GM04504 (cell line): ENCODE measurements at regions not wholly inside any gene's neighbourhood (a gene's known extent, or its start where the extent isn't known, plus 50 kb on each side); places are given as distances from the start of the nearest gene placed in this dataset.

Experiments
- DNase-seq: peaks from one replicate; pipeline ENCODE4 v3.0.0-alpha.2; 2012; ENCODE audit warnings: low read depth

GRCh38 chr2:118274841-118275510 lies 186.7 kb downstream of the INSIG2 start:
- no peak for DNase-seq

DNA sequence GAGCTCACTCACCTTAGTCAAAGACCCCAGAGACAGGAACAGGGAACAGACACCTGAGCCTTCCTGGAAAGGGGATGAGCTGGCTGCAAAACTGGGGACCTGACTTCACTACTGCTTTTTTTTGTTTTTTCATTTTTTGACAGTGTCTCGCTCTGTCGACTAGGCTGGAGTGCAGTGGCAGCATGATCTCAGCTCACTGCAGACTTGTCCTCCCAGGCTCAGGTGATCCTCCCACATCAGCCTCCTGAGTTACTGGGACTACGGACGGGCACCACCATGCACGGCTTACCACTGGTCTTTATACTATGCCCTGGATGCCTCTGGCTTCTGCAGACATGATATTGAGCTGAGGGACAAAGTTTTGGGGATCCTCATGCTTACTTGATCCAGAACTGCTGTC lies 184.1 kb downstream of the INSIG2 start:
- DNase-seq, result no peak

DNA sequence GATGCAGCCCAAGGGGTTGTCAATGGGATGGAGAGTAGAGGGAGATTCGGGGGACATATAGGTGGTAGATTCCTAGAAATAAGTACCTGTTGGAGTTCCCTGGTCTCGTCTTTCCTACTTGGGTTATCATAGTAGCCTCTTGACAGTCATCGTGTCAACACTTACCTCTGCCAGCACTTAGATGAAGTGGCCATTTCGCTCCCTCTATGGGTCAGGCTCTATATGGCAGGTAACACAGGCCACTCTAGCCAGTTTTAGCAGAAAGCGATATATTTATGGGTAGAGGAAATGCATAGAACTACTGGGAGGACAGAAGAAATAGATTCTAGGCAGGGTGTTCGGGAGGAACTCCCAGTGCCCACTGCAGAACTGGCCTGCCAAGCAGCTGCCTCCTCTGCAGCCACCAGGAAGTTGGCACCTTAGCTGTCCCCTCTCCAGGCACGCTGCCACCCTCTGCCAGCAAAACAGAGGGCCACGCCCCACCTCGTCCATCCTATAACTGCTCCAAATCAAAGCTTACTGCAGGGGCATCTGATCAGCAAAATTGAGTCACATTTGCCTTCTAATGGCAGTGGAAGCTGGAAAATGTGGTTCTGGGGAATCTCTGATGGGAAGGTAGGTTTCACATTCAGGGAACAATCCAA lies 181.3 kb downstream of the INSIG2 start:
- DNase-seq, result no peak

DNA sequence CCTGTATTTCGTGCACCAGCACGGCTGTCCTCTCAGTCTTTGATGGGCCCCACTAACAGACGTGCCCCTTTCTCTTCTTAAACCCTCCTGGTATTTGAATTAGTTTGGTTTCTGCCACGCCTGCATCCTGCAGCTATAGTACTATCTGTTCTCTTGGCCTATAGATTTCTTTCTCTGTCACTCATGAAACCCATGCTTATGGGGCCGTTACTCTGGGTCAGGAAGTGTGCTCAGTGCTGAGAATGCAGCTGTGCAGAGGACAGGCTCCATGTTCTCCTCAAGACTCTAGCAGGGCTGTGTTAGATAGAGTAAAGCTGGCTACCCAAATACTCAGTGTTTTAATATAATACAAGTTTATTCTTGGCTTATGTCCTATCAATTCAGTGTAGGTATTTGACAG lies 180.0 kb downstream of the INSIG2 start:
- no peak for DNase-seq

DNA sequence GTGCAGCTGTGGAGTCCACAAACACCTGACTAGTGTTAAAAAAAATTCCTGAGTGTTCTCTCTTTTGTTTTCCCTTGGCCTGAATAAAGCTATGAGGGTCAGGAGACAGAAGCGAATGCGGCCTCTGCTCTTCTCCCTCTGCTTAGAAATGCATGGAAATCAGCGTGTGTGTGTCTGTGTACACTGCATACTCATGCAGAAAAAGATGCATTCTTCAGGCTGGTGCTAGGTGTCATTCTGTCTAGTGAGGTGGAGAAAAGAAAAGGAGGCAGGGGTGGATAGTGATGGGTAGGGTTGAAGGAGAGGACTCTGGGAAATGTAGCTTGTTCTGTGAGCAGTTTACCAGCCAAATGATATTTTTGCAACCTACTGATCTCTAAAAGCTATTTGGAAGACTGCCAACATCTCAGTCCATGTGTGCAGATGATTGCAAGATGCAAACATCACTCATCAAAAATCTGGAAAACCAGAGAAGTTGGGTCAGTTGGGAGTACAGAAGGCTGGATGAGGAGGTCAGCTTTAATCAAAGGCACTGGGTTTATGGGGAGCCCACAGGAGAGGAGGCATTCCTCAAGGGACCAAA lies 177.7 kb downstream of the INSIG2 start:
- DNase-seq, result no peak

- DNase-seq, result no peak
Observed at GRCh38 chr2:118264232-118264990, 176.1 kb downstream of the INSIG2 start.

DNA sequence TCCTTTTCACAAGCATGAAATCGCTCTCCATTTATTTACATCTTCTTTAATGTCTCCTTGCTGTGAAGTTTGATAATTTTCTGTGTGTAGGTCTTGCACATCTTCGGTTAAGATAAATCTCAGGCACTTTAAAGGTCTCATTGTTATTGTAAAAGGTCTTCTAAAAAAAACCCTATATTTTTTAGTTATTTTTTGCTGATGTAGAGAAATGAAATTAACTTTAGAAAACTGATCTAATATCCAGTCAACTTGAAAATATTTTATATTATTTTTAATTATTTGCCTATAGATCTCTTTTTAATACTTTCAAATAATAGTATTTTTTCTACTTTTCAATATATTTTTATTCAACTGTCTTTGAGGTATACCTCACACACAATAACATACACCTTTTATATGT lies 169.4 kb downstream of the INSIG2 start:
- no peak for DNase-seq

DNA sequence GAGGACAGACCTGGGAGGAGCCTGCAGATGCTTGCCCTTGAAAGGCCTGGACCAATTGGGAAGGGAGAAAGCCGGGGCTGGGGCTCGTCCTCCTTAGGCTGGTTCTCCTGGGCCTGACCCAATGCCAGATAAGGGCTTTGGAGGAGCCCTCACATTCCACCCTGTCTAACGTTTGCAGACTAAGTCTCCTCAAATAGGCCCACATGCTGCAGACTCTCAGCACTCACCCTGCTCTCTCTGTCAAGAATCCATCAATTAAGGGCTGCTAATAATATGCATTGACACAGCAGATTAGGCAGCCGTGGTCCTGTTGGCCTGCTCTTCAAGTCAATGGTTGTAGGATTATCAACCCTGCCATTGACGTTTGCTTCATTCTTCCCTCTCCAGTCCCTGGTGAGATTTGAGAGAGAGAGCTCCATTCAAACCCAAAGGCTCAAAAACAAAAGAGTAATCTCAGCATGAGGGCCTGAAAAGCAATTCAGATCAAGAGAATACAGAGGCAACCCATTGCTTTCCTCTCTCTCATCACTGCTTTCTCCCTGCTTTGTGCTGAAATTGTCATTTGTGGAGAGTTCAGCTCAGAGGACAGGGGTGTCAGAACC lies 167.6 kb downstream of the INSIG2 start:
- no peak for DNase-seq

DNA sequence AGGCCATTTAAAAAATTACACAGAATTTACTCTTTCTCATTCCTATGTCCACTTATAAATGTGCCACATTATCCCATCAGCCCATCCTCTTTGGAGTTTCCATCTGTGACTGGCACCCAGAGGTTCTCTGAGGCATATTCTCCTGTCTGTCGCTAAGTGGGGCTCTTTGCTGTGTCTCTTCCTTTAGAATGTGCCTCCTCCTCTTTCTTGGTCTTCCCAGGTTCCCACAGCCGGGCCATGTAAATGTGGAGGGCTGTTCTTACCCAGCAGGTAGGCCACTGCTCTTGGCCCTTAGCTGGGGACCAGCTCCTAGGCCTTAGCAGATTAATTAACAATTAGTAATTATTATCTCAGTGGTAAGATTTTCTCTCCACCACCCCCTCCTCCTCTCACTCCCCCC lies 167.0 kb downstream of the INSIG2 start:
- no peak for DNase-seq

GRCh38 chr2:118254116-118254515 lies 165.8 kb downstream of the INSIG2 start:
- DNase-seq, result no peak

GRCh38 chr2:118251427-118251826 lies 163.2 kb downstream of the INSIG2 start:
- peak; percentile 78 for DNase-seq

DNA sequence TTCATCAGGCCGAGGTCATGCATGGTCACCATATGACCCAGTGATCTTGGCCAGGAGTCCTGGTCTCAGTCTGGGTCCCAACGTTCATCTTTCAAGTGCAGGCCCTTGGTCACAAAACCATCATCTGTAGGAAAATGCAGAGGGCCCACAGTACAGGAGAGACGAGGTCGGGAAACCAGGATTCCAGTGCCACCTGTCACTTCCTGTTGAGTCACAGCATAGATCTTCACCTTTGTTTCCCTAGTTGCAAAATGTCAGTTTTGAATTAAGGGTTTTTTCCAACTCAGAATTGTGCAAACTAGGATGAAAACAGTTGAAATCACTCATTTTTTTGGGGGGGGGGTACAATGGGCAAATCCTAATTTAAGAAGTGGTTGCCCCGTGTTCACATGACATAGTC lies 162.2 kb downstream of the INSIG2 start:
- DNase-seq, result no peak

DNA sequence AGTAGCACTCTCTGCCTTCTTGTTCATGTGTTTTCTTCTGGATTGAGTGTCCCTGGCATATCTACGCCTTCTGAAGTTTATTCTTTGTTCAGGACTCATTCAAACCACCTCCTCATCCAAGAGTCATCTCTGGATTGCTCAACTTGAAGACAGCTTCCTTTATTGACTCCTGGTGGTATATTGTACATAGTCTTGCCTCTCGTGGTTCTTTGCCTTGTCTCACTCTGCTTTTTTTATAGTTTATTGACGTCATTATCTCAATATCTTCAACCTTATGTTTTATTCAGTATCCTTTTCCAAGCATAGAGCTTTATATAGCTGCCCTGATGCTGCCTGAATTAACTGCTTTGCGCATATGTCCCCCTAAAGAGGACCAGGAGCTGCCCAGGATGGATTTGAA lies 161.7 kb downstream of the INSIG2 start:
- DNase-seq, result peak; percentile 78

- peak; percentile 81 for DNase-seq
Observed at GRCh38 chr2:118249531-118249930, 161.3 kb downstream of the INSIG2 start.

- peak; percentile 82 for DNase-seq
Observed at GRCh38 chr2:118246726-118247125, 158.5 kb downstream of the INSIG2 start.

DNA sequence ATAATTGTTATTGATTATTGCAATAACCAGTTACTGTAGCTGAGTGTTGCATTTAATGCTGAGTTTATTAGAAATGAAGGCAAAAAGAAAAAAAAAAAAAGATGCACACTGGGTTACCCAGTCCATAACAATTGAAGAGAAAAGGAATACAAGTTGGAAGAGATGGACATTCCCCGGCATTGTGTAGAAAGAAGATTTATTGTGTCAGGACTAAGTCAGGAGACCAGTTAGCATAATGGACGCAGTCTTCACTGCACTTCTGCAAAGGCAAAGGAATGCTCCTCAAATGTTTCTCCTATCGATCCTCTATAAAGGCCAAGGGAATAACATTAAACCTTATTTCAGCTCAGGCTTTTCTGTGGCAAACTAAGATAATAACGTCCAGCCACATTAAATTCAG lies 157.8 kb downstream of the INSIG2 start:
- DNase-seq, result no peak

- no peak for DNase-seq
Observed at GRCh38 chr2:118244686-118245085, 156.4 kb downstream of the INSIG2 start.

- no peak for DNase-seq
Observed at GRCh38 chr2:118243031-118243430, 154.8 kb downstream of the INSIG2 start.

DNA sequence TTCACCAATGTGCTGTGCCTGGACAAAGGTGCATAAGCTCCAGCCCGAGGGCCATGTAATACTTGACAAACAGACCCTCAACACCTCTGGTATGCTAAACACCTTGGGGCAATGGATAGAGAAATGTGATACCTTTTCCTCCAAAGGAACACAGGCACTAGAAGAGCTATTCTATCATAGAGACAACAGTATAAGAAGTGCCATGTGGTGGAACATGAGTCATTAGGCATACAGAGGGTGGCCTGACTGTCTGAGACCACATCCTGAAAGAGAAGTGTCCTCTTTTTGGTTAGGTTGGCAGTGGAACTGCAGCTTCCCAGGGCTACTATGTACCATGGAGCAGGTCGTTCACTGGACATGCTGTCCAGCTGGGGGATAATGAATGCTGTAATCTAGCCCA lies 153.9 kb downstream of the INSIG2 start:
- no peak for DNase-seq

GRCh38 chr2:118241128-118241527 lies 152.9 kb downstream of the INSIG2 start:
- DNase-seq, result no peak

GRCh38 chr2:118240276-118240675 lies 152.0 kb downstream of the INSIG2 start:
- no peak for DNase-seq

- no peak for DNase-seq
Observed at GRCh38 chr2:118239284-118239683, 151.0 kb downstream of the INSIG2 start.

DNA sequence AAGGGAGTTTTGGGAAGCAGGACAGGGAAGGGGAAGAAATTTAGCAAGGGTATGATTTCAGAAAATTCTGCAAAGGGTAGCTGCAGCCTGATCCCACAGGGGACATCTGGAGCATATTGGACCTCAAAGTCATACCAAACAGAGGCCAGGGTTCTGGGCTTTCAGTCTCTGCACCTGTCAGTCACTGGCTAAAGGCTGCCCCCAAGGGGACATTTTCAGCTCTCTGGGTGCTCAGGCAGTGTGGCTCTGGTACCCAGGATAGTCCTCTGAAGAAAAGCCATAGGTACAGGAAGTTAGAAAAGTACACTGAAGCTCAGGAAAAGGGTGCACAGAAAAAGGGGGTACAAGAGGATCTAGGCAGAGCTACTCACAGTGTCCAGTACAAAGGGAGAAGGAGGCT lies 149.2 kb downstream of the INSIG2 start:
- DNase-seq, result no peak
